HG03342 (cell line): ENCODE measurements at regions not wholly inside any gene's neighbourhood (a gene's known extent, or its start where the extent isn't known, plus 50 kb on each side); places are given as distances from the start of the nearest gene placed in this dataset.

ENCODE experiments used
- ATAC-seq: cut with Tn5 transposase; IDR thresholded peaks from one replicate; pipeline ENCODE4 v1.9.1; 2021; ENCODE audit warnings: mild to moderate bottlenecking, moderate library complexity; ENCODE audit not compliant: unreplicated experiment

- ATAC-seq, result no peak
These were observed 100.1 kb downstream of the HLX start for GRCh38 chr1:220979371-220979770.

- ATAC-seq, result no peak
These were observed 103.4 kb downstream of the HLX start for GRCh38 chr1:220982686-220983085.

- no peak for ATAC-seq
These were observed 104.8 kb downstream of the HLX start for GRCh38 chr1:220983877-220984635.

GRCh38 chr1:220990427-220991339, 111.4 kb downstream of the HLX start:
- no peak for ATAC-seq

GRCh38 chr1:220991506-220991905, 112.3 kb downstream of the HLX start:
- ATAC-seq, result no peak

GRCh38 chr1:220991959-220992704, 112.9 kb downstream of the HLX start:
- no peak for ATAC-seq

- ATAC-seq, result no peak
These were observed 113.4 kb downstream of the HLX start for GRCh38 chr1:220992705-220993052.

GRCh38 chr1:220994671-220995070, 115.4 kb downstream of the HLX start:
- ATAC-seq, result no peak

- no peak for ATAC-seq
These were observed 118.5 kb downstream of the HLX start for GRCh38 chr1:220997791-220998190.

GRCh38 chr1:220999872-221000863, 120.9 kb downstream of the HLX start:
- ATAC-seq, result no peak

GRCh38 chr1:221001167-221001566, 121.9 kb downstream of the HLX start:
- ATAC-seq, result no peak

- ATAC-seq, result no peak
These were observed 123.4 kb downstream of the HLX start for GRCh38 chr1:221002601-221003000.

GRCh38 chr1:221011145-221011544, 131.9 kb downstream of the HLX start:
- no peak for ATAC-seq

- ATAC-seq, result no peak
These were observed 132.9 kb downstream of the HLX start for GRCh38 chr1:221012120-221012519.

GRCh38 chr1:221013691-221014660, 134.7 kb downstream of the HLX start:
- ATAC-seq, result no peak

- ATAC-seq, result no peak
These were observed 136.0 kb downstream of the HLX start for GRCh38 chr1:221015159-221015790.

- no peak for ATAC-seq
These were observed 137.5 kb downstream of the HLX start for GRCh38 chr1:221016751-221017150.

GRCh38 chr1:221018414-221018813, 139.2 kb downstream of the HLX start:
- ATAC-seq, result no peak

GRCh38 chr1:221022331-221022730, 143.1 kb downstream of the HLX start:
- no peak for ATAC-seq
